H4 (cell line): ENCODE measurements at regions not wholly inside any gene's neighbourhood (a gene's known extent, or its start where the extent isn't known, plus 50 kb on each side); places are given as distances from the start of the nearest gene placed in this dataset.

Experiments
- DNase-seq: peaks from one replicate; pipeline ENCODE4 v3.0.0-alpha.2; 2015; ENCODE audit warnings: low spot score

DNA sequence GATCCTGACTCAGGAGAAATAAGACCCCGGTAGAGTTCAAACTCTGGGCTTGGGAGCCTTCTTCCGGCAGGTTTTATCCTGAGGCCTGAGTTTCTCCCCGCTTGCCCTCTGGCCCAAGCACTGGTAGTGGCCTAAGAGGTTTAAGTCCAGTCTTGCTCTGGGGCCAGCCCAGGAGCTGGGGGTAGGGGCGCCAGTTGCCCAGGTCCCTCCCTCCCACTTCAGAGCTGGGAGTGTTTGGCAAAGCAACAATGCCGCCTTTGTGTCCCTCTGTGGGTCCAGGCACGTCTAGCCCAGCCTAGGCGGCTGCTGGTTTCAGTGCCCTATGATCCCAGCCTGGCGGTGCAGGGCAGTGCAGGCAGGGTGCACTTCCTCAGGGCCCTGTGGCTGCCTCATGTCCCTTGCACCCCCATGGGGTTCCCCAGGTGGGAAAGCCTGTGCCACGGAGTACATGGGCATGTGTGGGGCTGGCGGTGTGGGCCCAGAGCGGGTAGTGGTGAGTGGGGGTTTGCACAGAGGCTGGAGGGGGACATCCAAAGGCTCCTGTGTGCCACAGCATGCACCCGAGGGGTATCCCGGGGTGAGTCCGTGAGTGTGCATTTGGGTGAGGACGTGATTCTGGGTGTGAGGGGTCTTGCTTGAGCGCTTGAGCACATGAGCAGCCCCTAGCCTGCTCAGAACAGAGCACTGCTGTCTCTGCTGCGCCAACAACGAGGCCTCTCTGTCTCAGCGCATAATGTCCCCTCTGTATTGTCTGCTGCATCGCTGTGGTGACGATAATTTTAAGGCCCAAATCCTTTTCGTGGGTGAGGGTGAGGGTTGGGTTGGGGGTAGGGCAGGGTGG lies 61.7 kb upstream of the PSD2 start:
- no peak for DNase-seq

DNA sequence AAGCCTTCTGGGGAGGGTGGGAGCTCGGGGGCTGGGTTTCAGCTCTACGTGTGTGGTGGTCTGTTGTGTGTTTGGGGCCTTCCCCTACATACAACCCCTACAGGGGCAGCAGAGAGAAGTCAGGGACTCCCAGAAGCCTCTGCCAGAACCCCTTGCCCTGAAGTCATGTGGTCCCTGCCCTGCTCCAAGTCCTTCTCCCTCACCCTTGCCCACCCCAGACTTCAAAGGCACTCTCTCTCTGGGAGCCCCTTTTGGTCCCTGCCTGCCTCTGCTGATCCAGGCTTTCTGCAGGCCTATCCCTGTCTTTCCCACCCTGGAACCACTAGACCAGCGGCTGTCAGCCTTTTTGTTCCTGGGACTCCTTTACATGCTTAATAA lies 61.1 kb upstream of the PSD2 start:
- no peak for DNase-seq

DNA sequence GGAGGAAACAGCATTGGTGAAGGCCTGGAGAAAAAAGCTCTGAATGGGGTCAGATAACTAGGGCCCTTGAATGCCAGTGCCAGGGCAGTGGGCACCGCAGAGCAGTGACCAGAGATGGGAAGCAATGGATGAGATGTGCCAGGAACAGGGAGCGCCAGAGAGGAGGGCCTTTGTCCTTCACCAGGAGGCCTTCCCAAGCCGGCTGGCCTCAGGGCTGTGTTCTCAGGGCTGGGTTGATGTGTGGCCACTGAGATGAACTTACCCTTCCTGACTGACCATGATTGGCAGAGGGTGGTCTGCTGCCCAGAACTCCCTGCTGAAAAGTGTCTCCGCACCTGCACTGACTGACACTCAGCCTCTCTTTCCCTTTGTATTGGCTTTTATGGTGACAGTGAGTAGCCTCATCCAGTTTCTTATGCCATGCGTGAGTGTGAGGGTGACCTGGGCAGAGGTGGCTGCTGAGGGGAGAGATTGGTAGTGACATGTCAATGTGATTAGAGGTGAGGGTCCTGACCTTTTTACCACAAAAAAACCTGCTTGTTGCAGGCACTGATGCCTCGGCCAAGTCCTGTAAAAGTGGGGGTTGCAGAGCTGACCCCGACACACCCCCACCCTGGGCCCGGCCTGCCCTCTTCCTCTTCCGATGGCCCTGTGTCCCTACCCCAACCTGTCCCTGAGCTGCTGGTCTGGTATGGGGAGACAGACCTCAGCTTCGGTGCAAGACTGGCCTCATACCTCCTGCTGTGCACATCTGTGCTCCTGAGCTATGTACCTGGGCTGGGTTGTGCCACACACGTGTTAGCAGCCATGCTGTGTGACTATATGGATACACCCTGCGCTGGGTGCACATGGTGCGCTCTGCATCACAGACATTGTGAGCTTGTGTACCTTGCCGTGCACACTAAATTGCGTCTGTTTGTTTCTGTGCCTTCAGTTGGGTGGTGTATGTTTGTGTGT lies 57.1 kb upstream of the PSD2 start:
- no peak for DNase-seq

DNA sequence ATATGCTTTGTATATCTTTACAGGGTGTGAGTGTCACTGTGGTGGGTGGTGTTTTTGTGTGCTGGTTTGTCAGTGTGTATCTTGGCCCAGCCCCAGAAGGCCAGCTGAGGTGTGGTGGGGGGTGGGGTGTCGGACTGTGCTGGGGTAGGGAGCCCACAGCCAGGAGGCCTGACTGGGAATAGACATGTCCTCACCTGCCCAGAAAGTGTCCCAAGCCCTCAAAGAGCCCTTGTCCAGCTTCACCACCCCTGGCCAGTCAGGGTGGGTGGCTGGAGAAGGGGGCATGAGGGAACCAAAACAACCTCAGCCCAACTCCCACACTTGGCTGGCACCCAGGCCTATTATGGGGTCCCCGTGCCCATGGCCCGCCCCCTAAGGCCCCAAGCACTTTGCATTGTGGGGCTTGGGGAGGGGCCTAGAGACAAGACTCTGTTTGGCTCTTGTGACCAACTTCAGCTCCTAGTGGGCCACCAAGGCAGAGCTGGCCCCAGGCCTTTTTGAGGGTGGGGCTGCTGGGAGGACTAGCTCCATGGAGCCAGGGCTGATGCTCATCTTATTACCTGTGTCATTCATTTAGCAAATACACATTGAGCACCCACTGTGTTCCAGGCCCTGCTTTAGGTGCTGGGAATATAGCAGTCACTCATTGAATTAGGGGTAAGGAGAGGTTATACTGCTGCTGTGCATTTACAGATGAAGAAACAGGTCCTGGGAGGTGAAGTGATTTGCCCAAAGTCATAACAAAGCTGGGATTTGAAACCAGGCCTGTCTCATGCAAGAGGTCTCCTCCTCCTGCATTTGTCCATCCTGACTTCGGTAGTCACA lies 56.2 kb upstream of the PSD2 start:
- DNase-seq, result no peak

DNA sequence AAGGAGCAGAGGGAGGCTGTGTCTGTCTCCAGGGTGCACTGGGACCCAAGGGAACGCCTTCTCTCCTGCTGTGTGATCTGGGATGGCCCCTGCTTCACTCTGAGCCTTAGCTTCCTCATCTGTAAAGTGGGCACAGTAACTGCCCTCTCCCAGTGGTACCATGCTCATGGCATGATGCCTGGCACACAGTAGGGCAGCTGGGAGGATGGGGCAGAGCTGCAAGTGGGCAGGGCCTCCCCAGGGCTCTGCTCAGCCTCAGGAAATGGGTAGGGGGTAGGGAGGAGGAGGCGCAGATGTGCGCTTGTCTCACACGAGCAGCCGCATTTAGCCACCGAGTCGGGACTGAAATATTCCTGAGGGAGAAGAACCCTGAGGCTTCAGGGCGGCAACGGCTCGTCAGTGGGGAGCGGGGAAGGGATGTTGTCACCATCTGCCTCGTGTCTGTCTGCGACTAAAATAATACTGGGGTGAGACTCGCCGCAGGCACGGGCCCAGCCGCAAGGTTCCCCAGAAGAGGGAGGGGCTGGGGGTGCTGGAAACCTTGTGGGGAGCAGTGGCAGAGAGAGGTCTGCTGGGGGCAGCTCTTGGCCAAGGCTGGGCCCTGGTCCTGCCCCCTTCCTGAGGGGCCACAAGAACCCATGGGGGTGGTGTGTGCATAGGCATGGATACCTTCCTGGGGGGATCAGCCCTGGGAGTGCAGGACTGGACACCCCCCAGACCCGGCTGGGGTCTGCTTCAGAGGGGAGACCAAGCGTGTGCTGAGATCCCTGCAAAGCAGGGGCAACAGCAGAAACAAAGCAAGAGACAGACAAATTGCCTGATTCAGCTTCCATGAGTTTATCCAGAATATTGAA lies 55.2 kb upstream of the PSD2 start:
- no peak for DNase-seq

DNA sequence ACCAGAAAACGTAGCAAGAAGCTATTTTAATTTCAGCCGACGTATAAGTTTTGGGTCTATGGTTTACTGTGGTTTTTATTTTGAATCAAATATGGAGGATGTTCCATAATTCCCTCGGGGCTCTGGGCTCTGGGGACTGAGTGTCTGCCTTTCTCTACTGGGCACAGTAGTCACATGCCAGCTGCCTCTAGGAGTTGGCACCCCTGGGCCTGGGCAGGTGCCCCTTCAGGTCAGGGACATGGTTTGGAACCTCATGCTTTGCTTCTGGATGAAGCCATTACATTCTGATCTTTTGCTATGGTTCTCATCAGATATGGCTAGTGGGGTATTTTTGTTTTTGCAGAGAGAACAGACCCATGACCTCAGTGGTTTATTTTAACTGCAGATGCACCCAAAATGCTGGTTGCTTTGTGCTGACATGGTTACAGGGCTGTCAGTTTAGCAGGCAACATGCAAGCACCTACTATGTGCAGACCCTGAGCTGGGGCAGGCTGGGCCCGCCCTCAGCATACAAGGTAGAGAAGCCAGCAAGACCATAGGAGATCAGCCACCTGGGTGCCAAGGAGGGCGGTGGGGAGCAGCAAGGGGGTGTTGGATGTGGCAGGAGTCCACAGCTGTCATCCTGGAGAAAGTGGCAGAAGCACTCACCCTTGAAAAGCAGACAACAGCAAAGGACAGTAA lies 54.5 kb upstream of the PSD2 start:
- no peak for DNase-seq

DNA sequence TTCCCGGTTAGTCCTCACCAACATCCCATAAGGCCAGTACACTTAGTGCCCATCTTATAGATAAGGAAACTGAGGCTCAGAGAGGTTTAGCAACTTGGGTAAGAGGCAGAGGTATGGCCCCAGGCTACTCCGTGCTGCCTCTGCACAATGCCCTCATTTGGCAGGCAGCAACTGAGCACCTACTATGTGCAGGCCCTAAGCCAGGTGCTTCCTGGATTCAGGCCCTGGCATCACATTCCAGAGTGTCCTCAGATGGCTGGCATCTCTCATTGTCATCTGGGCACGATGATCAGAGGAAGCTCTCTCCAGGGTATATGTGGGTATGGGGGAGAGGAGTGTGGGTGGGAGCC lies 53.8 kb upstream of the PSD2 start:
- no peak for DNase-seq

DNA sequence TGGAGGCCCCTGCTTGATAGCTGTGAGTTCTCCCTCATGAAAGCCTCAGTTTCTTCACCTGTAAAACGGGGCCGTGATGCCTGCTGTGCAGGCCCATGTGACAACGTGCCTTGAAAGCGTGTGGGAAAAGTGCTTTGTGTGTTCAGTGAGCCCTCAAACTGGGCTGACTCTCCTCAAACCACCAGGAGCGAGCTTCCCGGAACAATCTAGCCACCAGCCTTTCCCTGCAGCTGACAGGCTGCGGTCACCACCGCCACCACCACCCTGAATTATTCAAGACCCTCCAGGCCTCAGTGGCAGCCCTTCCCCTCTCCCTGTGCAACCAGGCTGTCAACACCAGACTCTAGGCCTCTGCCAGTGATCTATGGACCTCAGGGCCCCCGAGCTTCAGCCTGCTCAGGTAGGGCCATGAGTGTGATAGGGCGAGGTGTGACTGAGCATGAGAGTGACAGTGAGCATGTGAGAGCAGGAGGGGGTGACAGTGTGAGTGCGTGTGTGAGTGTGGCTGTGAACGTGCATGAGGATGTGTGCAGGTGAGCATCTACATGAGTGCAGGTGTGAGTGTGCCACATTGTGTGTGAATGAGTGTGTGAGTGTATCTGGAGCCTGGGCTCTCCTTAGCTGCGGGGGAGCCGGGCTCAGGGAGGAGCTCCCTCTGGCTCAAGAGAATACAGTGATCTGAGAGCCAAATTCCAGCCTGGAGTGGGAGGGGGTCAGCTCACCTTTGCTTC lies 53.3 kb upstream of the PSD2 start:
- DNase-seq, result no peak

DNA sequence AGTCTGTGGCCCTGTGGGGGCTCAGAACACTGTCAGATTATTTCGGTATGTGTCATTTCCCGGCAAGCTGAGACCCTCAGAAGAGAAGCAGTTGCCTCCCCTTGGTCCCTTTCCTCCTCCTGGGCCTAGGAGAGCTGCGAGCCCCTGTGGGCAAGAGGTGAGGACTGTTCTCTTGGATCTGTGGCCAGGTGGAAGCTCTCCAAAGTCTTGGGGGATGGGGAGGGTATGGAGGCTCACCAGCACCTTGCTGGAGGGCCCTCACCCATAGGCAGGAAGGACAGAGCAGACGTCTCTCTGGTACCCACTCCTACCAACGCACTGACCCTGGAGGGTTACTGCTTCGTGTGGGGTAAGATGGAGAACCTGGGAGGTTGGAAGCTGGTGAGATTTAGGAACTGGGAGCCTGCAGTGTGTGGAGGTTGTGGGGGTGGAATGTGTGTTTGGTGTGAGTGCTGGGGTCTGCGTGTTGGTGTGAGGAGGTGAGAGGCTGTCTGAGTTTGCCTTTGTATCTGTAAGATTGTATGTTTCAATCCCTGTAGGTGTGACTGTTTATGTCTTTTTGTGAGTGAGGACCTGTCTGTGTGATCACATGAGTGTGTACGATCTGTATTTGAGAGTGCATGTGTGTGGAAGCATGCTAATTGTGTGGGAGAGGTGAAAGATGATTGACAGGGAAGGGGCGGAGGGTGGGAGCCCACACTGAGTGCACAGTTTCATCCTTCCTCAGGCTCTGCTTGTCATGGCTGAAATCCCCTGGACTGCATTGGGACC lies 52.4 kb upstream of the PSD2 start:
- no peak for DNase-seq

DNA sequence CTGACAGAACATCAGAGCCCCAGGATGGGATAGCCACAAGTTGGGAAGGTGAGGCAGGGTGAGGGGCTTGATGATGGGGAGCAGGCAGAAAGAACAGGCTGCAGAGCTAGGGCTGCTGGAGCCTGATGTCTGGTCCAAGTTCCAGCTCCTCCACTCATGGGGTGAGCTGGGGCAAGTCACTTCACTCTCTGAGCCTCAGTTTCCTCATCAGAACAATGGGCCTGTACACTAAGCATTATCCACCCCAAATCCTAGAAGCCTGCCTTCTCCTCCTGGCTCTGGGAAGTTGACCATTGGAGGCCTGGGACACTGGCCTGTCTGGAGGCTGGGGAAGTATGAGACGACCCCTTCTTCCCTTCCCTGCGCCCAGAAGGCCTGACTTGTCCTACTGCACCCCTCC lies 51.8 kb upstream of the PSD2 start:
- no peak for DNase-seq

DNA sequence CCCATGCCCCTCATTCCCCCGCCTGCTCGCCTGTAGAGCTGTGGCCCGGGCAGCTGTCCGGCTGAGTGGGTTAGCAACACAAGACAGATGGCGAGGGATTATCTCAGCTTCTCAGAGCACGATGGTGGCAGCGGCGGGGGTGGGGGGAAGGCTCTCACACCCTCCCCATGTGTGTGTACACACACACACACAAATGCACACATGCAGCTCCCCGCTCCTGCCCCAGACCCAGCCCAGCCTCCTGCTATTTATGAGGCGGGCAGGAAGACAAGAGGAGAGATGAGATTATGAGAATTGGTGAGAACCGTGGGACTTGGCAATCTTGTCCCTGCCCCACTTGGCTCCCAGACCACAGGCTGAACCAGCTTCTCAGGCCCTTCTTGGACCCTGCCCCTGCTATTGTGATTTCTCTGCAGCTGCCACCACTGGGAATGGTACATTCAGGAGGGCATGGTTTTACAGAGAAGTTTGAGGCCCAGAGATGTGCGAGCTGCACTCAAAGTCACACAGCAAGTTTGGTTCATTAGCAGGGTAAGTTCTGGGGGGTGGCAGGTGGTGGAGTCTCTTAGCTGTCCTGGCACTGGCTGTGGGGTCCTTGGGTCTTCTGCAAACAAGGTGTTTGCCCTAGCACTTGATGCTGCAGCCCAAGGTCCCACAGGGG lies 51.0 kb upstream of the PSD2 start:
- no peak for DNase-seq

DNA sequence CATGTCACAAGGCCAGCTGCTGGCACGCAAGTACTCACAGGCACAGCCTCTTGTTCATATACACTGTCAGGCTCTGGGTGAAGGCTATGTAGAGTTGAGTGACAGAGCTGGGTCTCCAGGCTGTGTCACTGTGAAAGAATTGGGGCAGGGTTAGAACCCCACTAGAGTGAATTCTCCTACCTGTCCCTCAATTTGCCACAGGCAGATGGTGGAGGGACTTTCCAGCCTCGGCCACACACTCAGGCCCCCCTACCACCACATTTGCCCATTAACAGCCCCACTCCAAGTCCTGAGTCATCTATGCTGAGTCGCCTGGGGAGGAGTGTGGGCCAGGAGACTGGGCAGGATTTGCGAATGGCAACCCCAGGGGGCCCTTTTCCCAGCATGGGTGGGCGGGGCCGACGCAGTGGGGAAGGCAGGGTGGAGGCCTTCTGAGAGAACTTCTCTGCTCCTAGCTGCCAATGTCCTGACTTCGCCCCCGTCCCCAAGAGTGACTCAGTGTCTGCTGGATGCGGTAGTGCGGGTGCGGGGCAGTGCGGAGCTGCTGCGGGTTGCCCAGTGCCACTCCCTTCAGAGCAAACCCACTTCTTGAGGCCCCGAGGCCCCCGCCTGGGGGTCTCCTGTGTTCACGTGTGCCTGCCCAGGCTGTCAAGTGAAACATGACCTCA lies 50.3 kb upstream of the PSD2 start:
- DNase-seq, result peak; percentile 86

DNA sequence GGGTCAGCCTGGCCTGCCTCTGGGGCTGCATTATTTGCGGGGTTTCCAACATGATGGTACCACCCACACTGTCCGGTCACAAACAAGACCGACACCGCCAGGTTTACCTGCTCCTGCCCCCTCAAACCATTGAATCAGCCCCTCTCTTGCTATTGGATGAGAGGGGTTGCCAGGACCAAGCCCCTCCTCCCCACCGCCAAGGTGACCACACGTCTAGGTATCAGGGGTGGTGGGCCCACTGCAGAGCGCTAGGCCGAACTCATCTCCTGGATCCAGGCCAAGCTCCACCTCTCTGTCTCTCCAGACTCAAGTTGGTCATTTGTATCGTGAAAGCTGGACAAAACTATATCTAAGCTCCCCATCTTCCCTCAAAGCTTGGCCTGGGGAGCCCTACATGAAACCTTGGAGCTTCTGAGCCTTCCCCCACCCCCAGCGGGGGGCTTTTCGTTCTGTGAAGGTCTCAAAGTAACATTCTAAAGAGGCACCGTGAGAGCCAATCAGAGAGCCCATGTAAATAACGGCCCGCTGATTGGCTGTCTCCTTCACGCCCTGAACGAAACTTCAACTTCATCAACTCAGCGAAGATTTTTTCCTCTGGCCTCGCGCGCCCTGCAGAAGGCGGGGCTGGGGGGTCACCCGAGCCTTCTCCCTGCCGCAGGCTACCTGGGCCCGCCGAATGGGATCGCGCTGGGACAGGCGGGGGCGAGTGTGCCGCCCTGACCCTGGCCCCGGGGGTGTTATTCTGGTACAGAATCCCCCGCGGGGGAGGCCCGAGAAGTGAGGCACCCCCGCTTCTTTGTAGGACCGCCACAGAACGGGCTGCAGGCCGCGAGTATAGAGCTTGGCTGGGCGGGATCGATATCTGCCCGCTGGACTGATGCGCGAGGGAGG lies 49.6 kb upstream of the PSD2 start:
- DNase-seq, result no peak
